SHP77 treated with DMSO at 0.1 percent for 48 hours (cell line): ENCODE measurements at regions not wholly inside any gene's neighbourhood (a gene's known extent, or its start where the extent isn't known, plus 50 kb on each side); places are given as distances from the start of the nearest gene placed in this dataset.
"Not testable (repeated sequence)": the region's sequence is repeated elsewhere in the genome, so short reads cannot be mapped to it uniquely, and the experiment has no call there.

Source experiments
- DNase-seq: peaks from one replicate; lab custom pipeline; 2025; lab: John Stamatoyannopoulos, UW

DNA sequence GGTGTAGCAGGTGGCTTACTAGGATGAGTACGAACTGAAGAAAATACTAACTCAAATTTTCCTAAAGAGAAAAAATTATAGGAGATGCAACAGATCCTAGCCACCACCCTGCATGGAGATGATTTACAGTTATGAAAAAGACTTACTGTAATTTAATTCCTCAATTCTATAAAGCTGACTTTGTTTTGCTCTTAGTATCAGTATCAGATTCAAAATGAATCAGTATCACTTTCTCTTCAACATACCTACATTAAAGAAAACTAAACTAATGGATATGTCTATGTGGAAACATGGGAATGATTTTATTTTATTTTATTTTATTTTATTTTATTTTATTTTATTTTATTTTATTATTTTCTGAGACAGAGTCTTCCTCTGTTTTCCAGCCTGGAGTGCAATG, 525.8 kb downstream of the NLGN4X start:
- no peak for DNase-seq

DNA sequence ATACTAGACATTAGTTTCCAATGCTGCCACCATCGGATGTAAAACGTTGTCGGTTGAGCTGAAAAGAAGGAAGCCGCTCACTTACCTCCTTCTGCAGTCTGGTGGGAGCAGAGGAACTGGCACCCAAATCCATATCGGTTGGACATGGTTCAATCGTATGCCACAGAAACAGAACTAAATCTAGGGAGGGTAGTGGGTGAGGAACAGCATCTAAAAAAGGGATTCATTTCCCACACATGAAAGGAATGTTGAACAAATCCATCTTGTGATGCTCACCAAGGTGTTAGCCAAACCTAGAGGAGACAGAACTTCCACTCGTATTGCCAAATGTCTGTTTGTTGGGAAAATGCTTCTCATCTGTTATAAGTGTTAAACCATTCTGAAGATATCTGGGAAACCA, 532.7 kb downstream of the NLGN4X start:
- no peak for DNase-seq

DNA sequence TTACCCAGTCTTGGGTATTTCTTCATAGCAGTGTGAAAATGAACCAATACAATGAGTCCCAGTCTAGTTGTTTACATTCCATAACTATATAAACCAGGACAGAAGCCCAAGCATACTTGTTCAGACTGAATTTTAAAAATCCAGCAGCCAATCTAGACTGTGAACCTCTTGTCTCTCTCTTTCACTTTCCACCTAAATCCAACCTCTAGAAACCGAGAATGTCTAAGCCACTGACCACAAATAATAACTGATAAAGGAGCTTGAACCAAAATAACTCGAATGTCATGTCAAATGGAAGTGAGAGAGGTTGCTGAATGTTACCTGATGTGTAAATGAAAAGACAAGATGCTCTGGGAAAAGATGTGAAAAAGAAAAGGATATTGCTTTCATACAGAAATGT, 544.7 kb downstream of the NLGN4X start:
- no peak for DNase-seq

DNA sequence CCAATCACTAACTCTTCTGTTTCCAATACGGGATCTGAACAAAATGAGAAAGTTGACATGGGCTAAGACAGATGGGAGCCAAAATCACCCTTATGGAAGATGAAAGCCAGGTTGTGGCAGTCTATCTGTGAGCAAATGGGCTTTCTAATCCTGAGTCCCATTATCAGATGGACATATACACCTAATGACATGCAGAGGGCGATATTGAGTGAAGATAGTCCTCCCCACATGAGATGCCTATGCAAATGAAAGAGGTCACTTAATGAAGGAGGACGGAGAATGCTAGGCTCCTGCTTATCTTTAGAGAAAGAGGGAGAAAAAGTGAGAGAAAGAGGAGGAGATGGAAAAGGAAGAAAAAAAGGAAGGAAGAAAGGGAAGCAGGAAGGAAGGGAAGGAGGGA, 547.5 kb downstream of the NLGN4X start:
- no peak for DNase-seq

DNA sequence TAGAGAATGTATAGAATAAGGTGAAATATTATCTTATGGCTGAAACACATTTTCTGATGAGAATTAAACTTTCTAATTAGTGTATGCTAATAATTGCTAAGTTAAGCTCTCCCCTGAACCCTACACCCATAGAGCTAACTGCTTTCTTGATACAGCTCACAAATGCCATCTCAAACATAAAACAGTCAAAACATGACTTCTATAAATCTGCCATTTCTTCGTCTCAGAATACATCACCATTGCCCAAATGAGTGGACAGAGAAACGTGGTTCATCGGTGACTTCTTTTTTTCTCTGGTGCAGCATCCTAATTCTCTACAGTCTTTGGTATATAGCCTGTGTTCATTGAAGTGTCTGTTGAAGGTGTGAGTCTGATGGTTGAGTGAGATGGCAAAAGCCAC, 554.6 kb downstream of the NLGN4X start:
- no peak for DNase-seq

DNA sequence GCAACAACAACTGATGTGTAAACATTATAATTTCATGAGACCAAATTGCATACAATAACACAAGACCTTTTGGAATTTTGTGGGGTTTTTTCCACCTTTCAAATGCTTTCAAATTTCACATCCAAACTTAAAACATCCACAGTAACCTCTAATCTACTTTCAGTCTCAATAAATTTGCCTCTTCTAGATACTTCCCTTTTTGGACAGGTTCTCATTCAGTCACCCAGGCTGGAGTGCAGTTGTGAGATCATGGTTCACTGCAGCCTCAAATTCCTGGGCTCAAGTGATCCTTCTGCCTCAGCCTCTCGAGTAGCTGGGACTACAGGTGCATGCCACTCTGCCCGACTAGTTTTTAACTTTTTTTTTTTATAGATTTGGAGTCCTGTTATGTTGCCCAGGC, 556.6 kb downstream of the NLGN4X start:
- DNase-seq = no peak

DNA sequence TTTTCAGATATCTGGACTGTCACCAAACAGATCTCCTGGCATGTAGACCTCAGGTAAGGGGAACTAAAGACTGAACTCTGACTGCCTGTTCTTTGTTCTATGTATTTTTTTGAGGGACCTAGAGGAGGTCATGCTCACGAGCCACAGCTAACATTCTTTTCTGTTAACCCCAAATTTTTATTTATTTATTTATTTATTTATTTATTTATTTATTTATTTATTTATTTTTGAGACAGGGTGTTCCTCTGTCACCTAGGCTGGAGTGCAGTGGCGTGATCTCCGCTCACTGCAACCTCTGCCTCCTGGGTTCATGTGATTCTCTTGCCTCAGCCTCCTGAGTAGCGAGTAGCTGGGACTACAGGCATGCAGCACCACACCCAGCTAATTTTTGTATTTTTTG, 562.0 kb downstream of the NLGN4X start:
- DNase-seq = not testable (repeated sequence)

DNA sequence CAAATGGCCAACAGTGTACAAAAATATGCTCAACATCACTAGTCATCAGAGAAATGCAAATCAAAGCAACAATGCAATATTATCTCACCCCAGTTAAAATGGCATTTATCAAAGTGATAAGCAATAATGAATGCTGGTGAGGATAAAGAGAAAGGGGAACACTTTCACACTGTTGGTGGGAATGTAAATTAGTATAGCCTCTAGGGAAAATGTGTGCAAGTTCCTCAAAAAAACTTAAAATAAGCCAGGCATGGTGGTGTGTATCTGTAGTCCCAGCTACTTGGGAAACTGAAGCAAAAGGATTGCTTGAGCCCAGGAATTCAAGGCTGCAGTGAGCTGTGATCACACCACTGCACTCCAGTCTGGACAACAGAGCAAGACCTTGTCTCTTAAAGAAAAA, 572.1 kb downstream of the NLGN4X start:
- no peak for DNase-seq

DNA sequence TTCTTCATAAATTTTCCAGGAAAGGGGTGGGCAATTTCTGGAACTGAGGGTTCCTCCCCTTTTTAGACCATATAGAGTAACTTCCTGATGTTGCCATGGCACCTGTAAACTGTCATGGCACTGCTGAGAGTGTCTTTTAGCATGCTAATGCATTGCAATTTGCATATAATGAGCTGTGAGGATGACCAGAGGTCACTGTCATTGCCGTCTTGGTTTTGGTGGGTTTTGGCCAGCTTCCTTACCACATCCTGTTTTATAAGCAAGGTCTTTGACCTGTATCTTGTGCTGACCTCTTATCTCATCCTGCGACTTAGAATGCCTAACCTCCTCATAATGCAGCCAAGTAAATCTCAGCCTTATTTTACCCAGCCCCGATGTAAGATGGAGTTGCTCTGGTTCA, 577.8 kb downstream of the NLGN4X start:
- DNase-seq = no peak

DNA sequence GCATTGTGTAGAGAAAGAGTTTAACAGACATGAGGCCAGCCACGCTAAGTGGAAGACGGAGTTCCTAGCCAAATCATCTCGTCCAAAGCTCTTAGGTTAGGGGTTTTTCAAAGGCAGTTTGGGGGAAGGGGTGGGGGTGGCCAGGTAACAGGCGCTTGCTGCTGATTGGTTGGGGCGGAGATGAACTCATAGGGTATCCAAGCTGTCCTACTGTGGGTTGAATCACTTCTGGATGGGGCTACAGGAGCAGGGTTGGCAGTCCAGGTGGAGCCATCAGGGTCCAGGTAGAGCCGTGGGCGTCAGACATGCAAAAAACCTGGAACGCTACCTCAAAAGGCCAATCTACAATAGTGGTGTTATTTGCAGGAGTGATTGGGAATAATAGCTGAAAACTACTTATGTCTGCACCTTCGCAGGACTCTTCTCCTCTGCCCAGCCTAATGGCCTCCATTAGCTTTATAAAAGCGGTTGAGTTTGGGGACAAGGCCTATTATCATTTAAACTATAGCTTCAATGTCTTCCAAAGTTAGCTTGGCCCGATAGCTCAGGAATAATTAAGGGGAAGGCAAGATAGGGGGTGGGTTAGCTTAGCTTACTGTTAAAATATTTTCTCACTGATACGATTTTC, 579.6 kb downstream of the NLGN4X start:
- DNase-seq = no peak

DNA sequence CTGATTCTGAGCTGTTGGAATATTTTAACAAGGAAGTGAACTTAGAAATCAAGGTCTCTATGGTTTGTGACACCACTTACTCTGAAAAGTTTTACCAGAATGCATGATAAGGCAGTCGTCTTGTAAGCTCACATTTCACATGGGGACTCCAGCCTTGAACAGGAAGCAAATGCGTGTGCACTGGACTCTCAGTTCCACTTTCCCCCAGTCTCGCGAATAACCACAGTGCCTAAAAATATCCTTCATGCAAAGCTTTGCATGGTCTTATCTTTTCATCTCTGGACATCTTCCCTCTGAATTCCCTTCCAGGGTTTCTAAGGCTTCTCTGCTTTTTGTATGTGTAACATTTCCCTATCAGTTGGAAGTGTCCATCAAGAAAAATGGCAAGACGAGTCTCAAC, 581.8 kb downstream of the NLGN4X start:
- DNase-seq = no peak

DNA sequence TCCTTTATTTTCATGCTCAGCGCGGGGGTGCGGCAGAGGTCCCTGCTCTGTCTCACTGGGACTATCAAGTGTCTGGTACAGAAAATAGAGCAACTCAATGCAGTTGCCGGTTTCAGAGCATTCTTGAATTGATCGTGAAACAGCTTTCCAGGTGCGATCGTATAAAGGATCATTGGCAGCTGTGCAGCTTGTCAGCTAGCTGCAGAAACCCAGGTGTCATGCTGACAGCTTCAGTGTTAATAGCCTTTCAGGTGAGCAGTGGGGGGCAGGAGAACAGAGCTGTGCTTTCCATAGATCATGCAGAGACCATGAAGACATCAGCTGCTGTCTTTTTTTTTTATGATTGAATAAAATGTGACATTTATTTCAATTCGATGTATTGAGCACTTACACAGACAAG, 583.9 kb downstream of the NLGN4X start:
- DNase-seq = no peak

DNA sequence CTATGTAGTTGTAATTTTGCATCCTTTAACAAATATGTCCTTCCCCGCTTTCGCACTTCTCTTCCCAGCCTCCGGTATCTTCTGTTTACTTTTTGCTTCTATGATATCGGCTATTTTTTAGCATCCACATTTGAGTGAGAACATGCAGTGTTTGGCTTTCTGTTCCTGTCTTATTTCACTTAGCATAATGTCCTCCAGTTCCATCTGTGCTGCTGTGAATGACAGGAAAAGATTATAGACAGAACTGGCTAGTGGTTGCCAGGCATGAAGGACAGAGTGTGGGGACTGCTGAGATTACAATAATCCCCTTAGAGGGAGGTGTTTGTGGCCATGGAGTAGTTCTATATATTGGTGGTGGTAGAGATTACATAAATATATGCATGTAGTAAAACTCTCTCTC, 588.6 kb downstream of the NLGN4X start:
- DNase-seq = no peak

DNA sequence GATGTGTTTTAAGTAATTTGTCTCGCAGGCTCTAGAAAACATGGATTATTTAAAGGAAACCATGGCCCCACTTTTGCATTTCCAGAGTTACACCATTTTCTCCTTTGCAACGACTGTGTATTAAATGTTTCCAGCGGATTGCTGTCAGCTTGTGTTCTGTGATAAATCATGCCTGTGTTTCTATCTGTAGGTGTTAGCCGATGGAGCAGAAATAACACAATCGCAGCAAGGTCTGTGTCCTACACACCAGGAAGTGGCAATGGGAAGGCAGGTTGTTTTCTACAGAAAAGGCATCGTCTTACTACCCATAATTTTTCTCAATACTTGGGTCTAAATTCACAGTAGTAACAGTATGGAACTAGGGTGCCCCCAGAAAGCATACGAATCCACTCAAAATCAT, 590.1 kb downstream of the NLGN4X start:
- no peak for DNase-seq

DNA sequence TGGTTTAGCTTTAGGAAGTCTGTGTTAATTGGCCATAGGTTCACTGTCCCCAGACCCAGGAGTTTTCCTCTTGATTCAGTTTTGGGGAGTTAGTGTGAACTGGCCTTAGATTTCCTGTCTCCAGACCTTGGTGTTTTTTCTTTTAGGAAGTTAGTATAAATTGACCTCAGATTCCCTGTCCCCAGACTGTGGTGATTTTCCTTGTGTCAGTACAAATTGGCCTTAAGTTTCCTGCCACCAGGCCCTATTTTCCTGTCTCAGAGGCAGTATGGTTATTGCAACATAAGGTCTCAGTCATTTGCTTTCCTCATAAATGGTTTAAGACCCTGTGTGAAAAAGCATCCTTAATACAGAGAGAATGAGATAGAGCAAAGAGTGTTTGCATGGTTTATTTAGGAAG, 595.8 kb downstream of the NLGN4X start:
- DNase-seq = no peak

DNA sequence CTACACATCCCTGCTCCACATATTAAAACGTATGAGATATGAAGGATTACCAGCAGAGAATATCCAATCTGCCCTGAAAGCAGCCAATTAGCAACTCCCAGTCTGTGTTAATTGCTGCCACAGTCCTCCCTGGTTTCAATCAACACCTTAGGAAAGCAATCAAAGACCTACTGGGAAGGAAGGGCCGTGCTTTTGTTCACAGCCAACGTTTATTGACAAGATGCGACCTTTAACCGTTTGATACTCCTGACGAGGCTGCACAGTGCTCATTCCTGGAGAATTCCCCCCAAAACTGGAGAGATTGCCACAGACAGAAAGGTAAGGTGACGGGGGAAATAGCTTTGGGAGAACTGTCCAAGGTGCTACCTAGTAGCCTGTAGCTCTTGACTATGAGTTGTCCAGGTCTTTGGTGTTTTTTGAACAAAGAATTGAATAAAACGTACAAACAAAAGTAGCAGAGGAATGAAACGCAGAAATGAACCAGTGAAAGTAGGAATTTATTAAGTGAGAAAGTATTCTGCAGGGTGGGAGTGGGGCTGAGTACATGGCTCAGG, 596.5 kb downstream of the NLGN4X start:
- DNase-seq = no peak

DNA sequence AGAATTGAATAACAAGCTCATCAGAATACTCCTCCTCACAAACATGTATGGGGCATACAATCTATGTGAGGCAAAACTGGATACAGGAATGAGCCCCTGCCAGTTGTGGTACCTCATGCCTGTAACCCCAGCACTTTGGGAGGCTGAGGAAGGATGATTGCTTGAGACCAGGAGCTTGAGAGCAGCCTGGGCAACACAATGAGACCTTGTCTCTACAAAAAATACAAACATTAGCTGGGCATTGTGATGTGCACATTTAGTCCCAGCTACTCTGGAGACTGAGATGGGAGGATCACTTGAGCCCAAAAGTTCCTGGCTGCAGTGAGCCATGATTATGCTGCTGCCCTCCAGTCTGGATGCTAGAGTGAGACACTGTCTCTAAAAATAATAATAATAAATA, 611.0 kb downstream of the NLGN4X start:
- no peak for DNase-seq

DNA sequence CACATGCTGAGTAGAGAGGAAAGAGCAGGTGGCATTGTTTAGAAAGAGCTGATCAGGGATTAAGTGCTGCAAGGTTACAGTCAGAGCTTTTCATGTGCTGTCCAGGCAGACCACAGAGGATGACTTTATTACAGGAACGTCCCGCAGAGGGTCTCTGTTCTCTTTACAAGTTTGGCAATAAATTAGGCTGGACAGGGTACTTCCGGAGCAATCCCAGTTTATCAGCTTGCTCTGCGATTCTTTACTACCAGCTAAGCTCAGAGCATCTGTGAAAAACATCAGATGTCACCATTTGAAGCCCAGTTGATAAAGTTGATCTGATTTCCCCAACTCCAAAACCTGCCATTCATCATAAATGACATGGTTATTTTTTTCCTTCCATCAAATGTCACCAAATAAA, 633.1 kb downstream of the NLGN4X start:
- DNase-seq = no peak

DNA sequence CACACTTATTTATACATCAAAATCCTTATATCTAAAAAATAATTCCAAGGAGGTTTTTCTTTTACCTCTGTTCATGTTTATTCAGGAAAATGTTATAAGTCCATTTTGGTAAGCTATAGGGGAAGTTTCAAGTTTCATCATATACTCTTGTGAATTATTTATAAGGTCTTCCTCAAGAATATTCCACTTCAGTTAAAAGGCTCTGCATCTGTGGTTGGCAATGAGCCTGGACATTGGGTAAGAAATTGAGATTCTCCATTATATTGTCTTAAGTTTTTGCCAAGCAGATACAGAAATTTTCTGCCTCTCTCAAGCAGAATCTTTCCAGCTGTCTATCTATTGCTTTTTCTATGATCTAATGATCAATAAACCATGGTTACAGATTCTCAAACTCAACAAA, 641.9 kb downstream of the NLGN4X start:
- no peak for DNase-seq

DNA sequence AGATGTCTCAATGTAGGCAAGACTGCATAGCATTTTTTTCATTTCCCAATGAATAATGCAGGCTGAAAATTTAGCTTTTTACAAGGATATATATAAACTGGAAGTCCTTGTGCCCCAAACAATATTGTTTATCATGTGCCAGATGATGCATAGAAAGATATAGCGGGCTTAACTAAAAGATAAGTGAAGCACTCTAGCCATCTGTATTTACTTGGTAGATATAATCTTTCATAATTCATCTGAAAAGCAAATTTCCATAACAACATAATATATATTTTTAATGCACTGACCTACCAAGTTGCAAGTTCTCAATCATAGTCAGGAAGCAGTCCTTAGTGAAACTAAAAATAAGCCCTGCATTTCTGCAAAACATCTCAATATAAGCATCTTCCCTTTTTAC, 653.3 kb downstream of the NLGN4X start:
- no peak for DNase-seq

DNA sequence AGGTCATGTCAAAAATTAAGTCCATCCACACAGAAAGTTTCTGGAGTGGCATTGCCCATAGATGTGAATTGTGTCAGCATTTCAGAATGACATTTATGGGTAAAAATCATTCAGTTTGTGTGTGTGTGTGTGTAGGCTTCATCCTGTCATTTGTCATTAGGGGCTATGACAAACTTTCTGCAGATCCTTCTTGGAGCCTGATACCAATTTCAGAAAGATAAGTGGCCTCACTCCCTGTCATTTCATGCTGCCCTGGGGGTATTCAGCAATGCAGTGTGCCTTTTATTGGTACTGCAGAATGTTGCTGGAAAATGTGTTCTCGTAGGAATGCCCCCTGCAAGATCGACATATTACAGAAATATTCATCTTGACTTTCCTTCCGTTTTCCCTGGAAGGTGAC, 659.7 kb downstream of the NLGN4X start:
- DNase-seq = no peak

DNA sequence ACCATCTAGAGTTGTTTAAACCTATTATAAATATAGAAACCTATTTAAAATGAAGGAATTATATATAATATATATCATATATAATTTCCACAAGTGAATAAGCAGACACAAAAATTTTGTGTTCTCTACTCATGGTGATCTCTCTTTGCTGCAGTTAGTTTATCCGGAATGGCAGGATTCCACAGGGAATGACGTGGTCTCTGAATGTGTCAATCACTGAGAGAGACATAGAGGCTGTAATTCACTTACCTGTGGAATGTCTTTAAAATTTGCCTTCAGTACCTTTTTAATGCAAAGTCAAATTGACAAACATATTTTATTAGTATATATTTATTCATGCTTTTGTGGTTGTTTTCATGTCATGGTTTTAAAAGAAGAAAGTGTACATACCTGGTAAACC, 669.3 kb downstream of the NLGN4X start:
- DNase-seq = no peak

DNA sequence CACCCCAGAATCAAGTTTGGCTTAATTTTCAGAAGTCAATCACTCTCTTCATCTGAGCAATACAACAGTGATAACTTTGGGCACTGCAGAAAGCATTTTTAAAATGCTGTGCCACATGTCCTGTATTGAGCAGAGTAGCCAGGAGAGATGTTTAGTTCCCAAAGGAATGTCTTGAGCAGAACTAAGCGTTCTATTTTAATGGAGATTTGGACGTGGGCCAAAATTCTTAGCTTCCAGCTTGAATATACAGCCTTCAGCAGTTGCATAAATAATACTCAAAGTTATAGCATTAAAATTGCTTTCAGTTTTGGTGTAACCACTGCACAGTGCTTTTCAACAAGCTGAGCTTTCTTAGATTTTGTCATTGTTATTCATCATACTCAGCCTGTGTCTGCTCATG, 679.2 kb downstream of the NLGN4X start:
- DNase-seq = no peak

DNA sequence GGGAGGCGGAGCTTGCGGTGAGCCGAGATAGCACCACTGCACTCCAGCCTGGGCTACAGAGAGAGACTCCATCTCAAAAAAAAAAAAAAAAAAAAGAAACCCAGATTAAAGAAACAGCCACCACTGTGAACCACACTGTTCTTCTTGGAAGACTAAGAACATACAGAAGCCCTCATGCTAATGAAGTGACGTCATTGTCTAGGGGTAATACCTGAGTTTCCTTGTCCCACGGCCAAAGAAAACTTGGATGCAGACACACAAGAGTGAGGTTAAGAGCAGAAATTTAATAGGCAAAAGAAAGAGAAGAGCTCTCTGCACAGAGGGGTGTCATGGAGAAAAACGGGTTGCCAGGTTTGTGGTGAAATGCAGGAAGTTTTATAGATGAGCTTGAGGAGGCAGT, 691.6 kb downstream of the NLGN4X start:
- DNase-seq = no peak

DNA sequence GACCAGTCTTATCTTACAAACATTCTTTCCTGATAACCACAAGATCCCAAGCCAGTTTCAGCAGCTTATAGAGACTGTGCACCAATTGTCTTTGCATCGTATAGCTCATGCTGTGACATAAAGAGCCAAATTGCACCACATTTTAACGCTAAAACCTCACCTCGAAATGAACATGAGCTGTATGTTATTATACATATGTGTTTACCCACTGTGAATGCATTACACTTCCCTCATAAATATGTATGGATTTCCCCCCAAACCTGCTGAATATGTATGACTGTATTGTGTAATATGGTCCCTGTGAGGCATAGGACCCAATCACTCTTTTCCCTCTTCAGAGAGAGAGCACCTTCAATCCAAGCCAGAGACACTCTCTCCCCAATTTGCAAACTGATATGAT, 692.4 kb downstream of the NLGN4X start:
- DNase-seq = no peak
